ENCODE measurements at regions not wholly inside any gene's neighbourhood (a gene's known extent, or its start where the extent isn't known, plus 50 kb on each side); places are given as distances from the start of the nearest gene placed in this dataset.

GRCh38 chr1:96365596-96366390 lies 355.8 kb upstream of the PTBP2 start:
- Histone ChIP-seq H3K9me3 (no peaks in the 10 kb centered on the region), H3K36me3 (no peaks in the 10 kb centered on the region), H3K4me3 (no peak overlapping the region), H3K27me3 (no peaks in the 10 kb centered on the region), H3K4me1 (no peaks in the 10 kb centered on the region), H3K27ac (no peak overlapping the region)
- no peak for DNase-seq
- 68 to 70% methylated on average over 3 of the region's 3 CpGs for WGBS, 2 donors
- no peak for ATAC-seq (ENCODE audit: low FRiP score in 2 of 2)
- TF ChIP-seq EP300 (IDR thresholded peaks at IDR 0.05) (no peak), POLR2A (IDR thresholded peaks at IDR 0.05) (no peak), CTCF (IDR thresholded peaks at IDR 0.05) (no peak), POLR2AphosphoS5 (IDR thresholded peaks at IDR 0.05) (no peak)

DNA sequence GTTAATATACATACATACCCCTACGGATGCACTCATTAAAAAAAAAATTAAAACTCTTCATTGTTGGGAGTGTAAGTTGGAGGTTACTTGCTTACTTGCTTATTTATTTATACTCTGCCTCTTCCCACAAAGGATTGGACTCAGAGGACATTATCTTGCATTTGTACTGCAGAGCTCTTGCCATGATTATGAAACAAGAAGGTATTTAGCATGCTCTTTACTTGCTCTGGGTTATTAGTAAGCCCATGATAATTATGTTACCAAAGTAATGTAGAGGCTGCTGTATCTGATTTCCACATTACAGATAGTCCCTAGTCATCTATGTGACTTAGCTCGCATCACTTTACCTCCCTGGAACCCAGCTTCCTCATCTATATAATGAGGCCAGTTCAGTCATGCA lies 355.1 kb upstream of the PTBP2 start:
- WGBS, 2 donors: 89 to 95% methylated on average over 2 of the region's 2 CpGs
- no peak for ATAC-seq (ENCODE audit: low FRiP score in 2 of 2)
- Histone ChIP-seq H3K27ac (no peak overlapping the region), H3K9me3 (no peaks in the 10 kb centered on the region), H3K4me1 (no peaks in the 10 kb centered on the region), H3K36me3 (no peaks in the 10 kb centered on the region), H3K27me3 (no peaks in the 10 kb centered on the region), H3K4me3 (no peak overlapping the region)
- TF ChIP-seq POLR2AphosphoS5 (IDR thresholded peaks at IDR 0.05) (no peak), EP300 (IDR thresholded peaks at IDR 0.05) (no peak), CTCF (IDR thresholded peaks at IDR 0.05) (no peak), POLR2A (IDR thresholded peaks at IDR 0.05) (no peak)
- no peak for DNase-seq

DNA sequence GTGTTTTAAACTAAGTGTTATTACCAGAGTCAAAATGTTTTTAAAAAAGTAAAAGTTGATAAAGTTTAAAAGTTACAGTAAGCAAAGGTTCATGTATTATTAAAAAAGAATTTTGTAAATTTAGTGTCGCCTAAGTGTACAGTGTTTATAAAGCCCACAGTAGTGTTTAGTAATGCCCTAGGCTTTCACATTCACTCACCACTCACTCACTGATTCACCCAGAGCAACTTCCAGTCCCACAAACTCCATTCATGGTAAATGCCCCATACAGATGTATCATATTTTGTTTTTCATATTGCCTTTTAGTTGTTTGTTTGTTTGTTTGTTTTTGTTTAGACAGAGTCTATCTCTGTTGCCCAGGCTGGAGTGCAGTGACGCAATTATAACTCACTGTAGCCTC lies 353.8 kb upstream of the PTBP2 start:
- TF ChIP-seq POLR2AphosphoS5 (IDR thresholded peaks at IDR 0.05) (no peak), EP300 (IDR thresholded peaks at IDR 0.05) (no peak), POLR2A (IDR thresholded peaks at IDR 0.05) (no peak), CTCF (IDR thresholded peaks at IDR 0.05) (no peak)
- WGBS, 2 donors: 86 to 88% methylated on average over 2 of the region's 2 CpGs
- no peaks in the 10 kb centered on the region for H3K27me3 ChIP-seq
- H3K9me3 ChIP-seq: no peaks in the 10 kb centered on the region
- H3K4me1 ChIP-seq: no peaks in the 10 kb centered on the region
- ATAC-seq (ENCODE audit: low FRiP score in 2 of 2): no peak
- H3K4me3 ChIP-seq: no peak overlapping the region
- H3K27ac ChIP-seq: no peak overlapping the region
- no peaks in the 10 kb centered on the region for H3K36me3 ChIP-seq
- no peak for DNase-seq

DNA sequence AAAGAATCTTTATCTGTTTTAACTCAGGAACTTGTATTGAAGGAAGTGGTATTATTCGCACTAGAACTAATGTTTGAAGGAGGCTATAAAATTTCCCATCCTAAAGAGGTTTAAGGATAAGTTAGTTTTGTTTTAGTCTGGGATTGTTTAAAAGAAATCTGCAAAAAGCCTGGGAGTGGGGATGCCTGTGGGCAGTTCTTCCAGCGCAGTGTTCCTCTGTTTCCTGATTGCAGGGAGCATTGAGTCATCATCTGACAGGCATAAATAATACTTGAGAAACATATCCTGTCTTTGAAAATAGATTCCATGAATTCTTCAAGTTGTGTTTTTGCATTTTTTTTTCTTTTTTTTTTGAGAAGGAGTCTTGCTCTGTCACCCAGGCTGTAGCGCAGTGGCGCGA lies 350.8 kb upstream of the PTBP2 start:
- H3K36me3 ChIP-seq: no peaks in the 10 kb centered on the region
- DNase-seq (no peak), ATAC-seq (ENCODE audit: low FRiP score in 2 of 2) (no peak)
- no peaks in the 10 kb centered on the region for H3K9me3 ChIP-seq
- H3K4me1 ChIP-seq: no peaks in the 10 kb centered on the region
- no peak overlapping the region for H3K27ac ChIP-seq
- no peaks in the 10 kb centered on the region for H3K27me3 ChIP-seq
- TF ChIP-seq POLR2A (IDR thresholded peaks at IDR 0.05) (no peak), EP300 (IDR thresholded peaks at IDR 0.05) (no peak), CTCF (IDR thresholded peaks at IDR 0.05) (no peak), POLR2AphosphoS5 (IDR thresholded peaks at IDR 0.05) (no peak)
- WGBS, 2 donors: 39 to 62% methylated on average over 5 of the region's 5 CpGs
- H3K4me3 ChIP-seq: no peak overlapping the region

DNA sequence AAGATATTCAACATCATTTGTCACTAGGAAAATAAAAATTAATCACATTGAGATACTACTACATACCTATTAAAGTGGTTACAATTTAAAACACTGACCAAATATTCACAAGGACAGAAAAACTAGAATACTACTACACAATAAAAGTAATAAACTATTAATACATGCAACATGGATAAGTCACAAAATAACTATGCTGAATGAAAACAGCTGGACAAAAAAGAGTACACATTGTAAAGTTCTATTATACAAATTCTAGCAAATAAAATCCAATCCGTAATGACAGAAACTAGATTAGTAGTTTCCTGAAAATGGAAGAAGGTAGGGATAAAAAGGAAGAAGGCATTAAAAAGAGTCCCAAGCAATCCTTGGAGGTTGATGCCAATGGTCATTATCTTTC lies 348.7 kb upstream of the PTBP2 start:
- no peaks in the 10 kb centered on the region for H3K36me3 ChIP-seq
- no peak for TF ChIP-seq EP300 (IDR thresholded peaks at IDR 0.05)
- TF ChIP-seq CTCF (IDR thresholded peaks at IDR 0.05): no peak
- WGBS, 2 donors: 93 to 97% methylated on average over 1 of the region's 1 CpG
- no peak overlapping the region for H3K4me3 ChIP-seq
- DNase-seq (no peak), ATAC-seq (ENCODE audit: low FRiP score in 2 of 2) (no peak)
- no peaks in the 10 kb centered on the region for H3K4me1 ChIP-seq
- H3K27me3 ChIP-seq: no peaks in the 10 kb centered on the region
- no peak overlapping the region for H3K27ac ChIP-seq
- no peaks in the 10 kb centered on the region for H3K9me3 ChIP-seq

All from upper lobe of left lung (tissue), 6 donors.